ENCODE measurements at regions not wholly inside any gene's neighbourhood (a gene's known extent, or its start where the extent isn't known, plus 50 kb on each side); places are given as distances from the start of the nearest gene placed in this dataset.

GRCh38 chr2:16408331-16409005 lies 257.2 kb downstream of the CYRIA start:
- H3K4me3 ChIP-seq (ENCODE audit: low read length), result no peak overlapping the region
- DNase-seq (ENCODE audit: low read depth), result no peak
- TF ChIP-seq CTCF (IDR thresholded peaks at IDR 0.05; ENCODE audit: insufficient read depth, low read depth, low read length, missing control alignments), result no peak

GRCh38 chr2:16407358-16407757 lies 258.3 kb downstream of the CYRIA start:
- no peak for TF ChIP-seq CTCF (IDR thresholded peaks at IDR 0.05; ENCODE audit: insufficient read depth, low read depth, low read length, missing control alignments)
- no peak for DNase-seq (ENCODE audit: low read depth)
- H3K4me3 ChIP-seq (ENCODE audit: low read length), result no peak overlapping the region

GRCh38 chr2:16406496-16407289 lies 258.9 kb downstream of the CYRIA start:
- TF ChIP-seq CTCF (IDR thresholded peaks at IDR 0.05; ENCODE audit: insufficient read depth, low read depth, low read length, missing control alignments), result no peak
- no peak overlapping the region for H3K4me3 ChIP-seq (ENCODE audit: low read length)

GRCh38 chr2:16405551-16405950 lies 260.1 kb downstream of the CYRIA start:
- no peak overlapping the region for H3K4me3 ChIP-seq (ENCODE audit: low read length)
- no peak for DNase-seq (ENCODE audit: low read depth)
- no peak for TF ChIP-seq CTCF (IDR thresholded peaks at IDR 0.05; ENCODE audit: insufficient read depth, low read depth, low read length, missing control alignments)

More at GRCh38 chr2:16406496-16407289, 258.9 kb downstream of the CYRIA start:
- DNase-seq (ENCODE audit: low read depth), result no peak

GRCh38 chr2:16404551-16405300 lies 260.9 kb downstream of the CYRIA start:
- TF ChIP-seq CTCF (IDR thresholded peaks at IDR 0.05; ENCODE audit: insufficient read depth, low read depth, low read length, missing control alignments), result no peak
- no peak overlapping the region for H3K4me3 ChIP-seq (ENCODE audit: low read length)
- no peak for DNase-seq (ENCODE audit: low read depth)

- no peak overlapping the region for H3K4me3 ChIP-seq (ENCODE audit: low read length)
- DNase-seq (ENCODE audit: low read depth), result no peak
- TF ChIP-seq CTCF (IDR thresholded peaks at IDR 0.05; ENCODE audit: insufficient read depth, low read depth, low read length, missing control alignments), result no peak
Measured at GRCh38 chr2:16404146-16404545, 261.5 kb downstream of the CYRIA start.

Measured in epithelial cell of esophagus (primary cell).